Ascending aorta (tissue), 2 donors: ENCODE measurements at regions not wholly inside any gene's neighbourhood (a gene's known extent, or its start where the extent isn't known, plus 50 kb on each side); places are given as distances from the start of the nearest gene placed in this dataset.

Experiments used
- DNase-seq, 2 donors: peaks; one replicate each; pipeline ENCODE4 v3.0.0-alpha.2; 2019; ENCODE audit warnings: low spot score in 2 of 2
- H3K27ac ChIP-seq, 2 donors: fragments of 200-600 bp; sonication (generic); one replicate each; pipeline ENCODE4 v1.5.1; 2016 to 2017; ENCODE audit warnings: mild to moderate bottlenecking in 1 of 2
- H3K27me3 ChIP-seq: fragments of 200-600 bp; sonication (generic); one replicate; pipeline ENCODE4 v1.5.1; 2017
- H3K36me3 ChIP-seq, 2 donors: fragments of 200-600 bp; sonication (generic); one replicate each; pipeline ENCODE4 v1.5.1; 2016
- H3K4me1 ChIP-seq, 2 donors: fragments of 200-600 bp; sonication (generic); one replicate each; pipeline ENCODE4 v1.5.1; 2016 to 2017; ENCODE audit warnings: mild to moderate bottlenecking in 1 of 2
- H3K4me3 ChIP-seq, 2 donors: fragments of 200-600 bp; sonication (generic); one replicate each; pipeline ENCODE4 v1.5.1; 2016 to 2017; ENCODE audit warnings: mild to moderate bottlenecking in 1 of 2
- H3K9me3 ChIP-seq, 2 donors: fragments of 200-600 bp; sonication (generic); one replicate each; pipeline ENCODE4 v1.5.1; 2016
- intact Hi-C: fragments of 100-400 bp; cut with DNase I; formaldehyde crosslinking; loops from one replicate; pipeline ENCODE4 v1.15.1; 2023
- TF ChIP-seq, protein P1 (sequence below), 3 experiments: fragments of 200-600 bp in 2 of 3; fragments of 450-650 bp in 1 of 3; sonication (generic) in 2 of 3; IDR thresholded peaks; one replicate each; pipeline ENCODE4 v1.5.1; 2016 to 2019; ENCODE audit warnings: antibody characterized with exemption in 3 of 3, mild to moderate bottlenecking in 1 of 3, moderate library complexity in 1 of 3

- no peaks in the 10 kb centered on the region for H3K36me3 ChIP-seq
- TF ChIP-seq, protein P1, sequence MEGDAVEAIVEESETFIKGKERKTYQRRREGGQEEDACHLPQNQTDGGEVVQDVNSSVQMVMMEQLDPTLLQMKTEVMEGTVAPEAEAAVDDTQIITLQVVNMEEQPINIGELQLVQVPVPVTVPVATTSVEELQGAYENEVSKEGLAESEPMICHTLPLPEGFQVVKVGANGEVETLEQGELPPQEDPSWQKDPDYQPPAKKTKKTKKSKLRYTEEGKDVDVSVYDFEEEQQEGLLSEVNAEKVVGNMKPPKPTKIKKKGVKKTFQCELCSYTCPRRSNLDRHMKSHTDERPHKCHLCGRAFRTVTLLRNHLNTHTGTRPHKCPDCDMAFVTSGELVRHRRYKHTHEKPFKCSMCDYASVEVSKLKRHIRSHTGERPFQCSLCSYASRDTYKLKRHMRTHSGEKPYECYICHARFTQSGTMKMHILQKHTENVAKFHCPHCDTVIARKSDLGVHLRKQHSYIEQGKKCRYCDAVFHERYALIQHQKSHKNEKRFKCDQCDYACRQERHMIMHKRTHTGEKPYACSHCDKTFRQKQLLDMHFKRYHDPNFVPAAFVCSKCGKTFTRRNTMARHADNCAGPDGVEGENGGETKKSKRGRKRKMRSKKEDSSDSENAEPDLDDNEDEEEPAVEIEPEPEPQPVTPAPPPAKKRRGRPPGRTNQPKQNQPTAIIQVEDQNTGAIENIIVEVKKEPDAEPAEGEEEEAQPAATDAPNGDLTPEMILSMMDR (IDR thresholded peaks at IDR 0.05), result no peak
- no peaks in the 10 kb centered on the region for H3K27me3 ChIP-seq
- H3K27ac ChIP-seq, result no peak overlapping the region
- no peak overlapping the region for H3K4me3 ChIP-seq
- no peaks in the 10 kb centered on the region for H3K9me3 ChIP-seq
- H3K4me1 ChIP-seq, result no peaks in the 10 kb centered on the region
- DNase-seq, result no peak
- intact Hi-C loops, result no loop called here
These were observed 269.4 kb downstream of the TDRD15 start for GRCh38 chr2:21393173-21393572.

- intact Hi-C loops, result no loop called here
- TF ChIP-seq, protein P1 (IDR thresholded peaks at IDR 0.05), result no peak
- Histone ChIP-seq H3K27me3 (no peaks in the 10 kb centered on the region), H3K9me3 (no peaks in the 10 kb centered on the region), H3K27ac (no peak overlapping the region), H3K4me1 (no peaks in the 10 kb centered on the region), H3K4me3 (no peak overlapping the region), H3K36me3 (no peaks in the 10 kb centered on the region)
- DNase-seq, result no peak
These were observed 271.6 kb downstream of the TDRD15 start for GRCh38 chr2:21395366-21395765.

- Histone ChIP-seq H3K4me1 (no peaks in the 10 kb centered on the region), H3K27ac (no peak overlapping the region), H3K36me3 (no peaks in the 10 kb centered on the region), H3K4me3 (no peak overlapping the region), H3K27me3 (no peaks in the 10 kb centered on the region), H3K9me3 (no peaks in the 10 kb centered on the region)
- TF ChIP-seq, protein P1 (IDR thresholded peaks at IDR 0.05), result no peak
- DNase-seq, result no peak
- intact Hi-C loops, result no loop called here
These were observed 272.5 kb downstream of the TDRD15 start for GRCh38 chr2:21396252-21396651.

DNA sequence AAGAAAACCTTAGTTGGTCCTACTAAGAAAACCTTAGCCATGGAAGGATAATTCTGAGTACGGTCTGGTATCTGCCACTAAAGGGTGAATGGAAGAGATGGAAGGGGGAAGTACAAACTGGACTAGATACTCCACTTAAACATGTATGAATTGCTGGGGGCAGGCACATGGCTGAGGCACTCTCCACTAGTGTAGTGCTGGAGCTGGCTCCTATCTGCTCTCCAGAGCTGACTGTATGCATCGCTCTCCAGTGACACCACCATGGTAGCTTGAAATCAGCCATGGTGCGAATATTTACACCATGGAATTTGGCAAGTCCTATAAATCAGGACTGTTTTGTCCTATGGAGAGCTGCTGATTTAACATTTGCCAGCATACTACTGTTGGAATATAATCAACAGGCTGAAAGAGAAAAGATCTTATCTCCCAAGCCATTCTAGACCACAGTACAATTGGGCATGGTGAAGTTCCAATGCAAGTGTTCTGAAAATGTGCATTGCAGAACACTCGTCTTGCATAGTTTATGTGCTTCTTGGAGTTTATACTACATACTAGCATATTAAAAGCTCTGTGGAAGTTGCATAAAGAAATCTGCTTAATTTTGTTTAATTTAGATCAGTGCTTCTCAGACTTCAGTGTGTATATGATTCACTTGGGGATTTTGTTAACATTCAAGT is 277.4 kb downstream of the TDRD15 start:
- TF ChIP-seq, protein P1 (IDR thresholded peaks at IDR 0.05), result no peak
- H3K9me3 ChIP-seq, result no peaks in the 10 kb centered on the region
- H3K27ac ChIP-seq, result no peak overlapping the region
- no peaks in the 10 kb centered on the region for H3K27me3 ChIP-seq
- H3K36me3 ChIP-seq, result no peaks in the 10 kb centered on the region
- DNase-seq, result no peak
- intact Hi-C loops, result no loop called here
- no peak overlapping the region for H3K4me3 ChIP-seq
- H3K4me1 ChIP-seq, result no peaks in the 10 kb centered on the region

GRCh38 chr2:21404137-21404536 is 280.4 kb downstream of the TDRD15 start:
- intact Hi-C loops, result no loop called here
- no peaks in the 10 kb centered on the region for H3K27me3 ChIP-seq
- H3K27ac ChIP-seq, result no peak overlapping the region
- H3K4me1 ChIP-seq, result no peaks in the 10 kb centered on the region
- DNase-seq, result no peak
- H3K4me3 ChIP-seq, result no peak overlapping the region
- TF ChIP-seq, protein P1 (IDR thresholded peaks at IDR 0.05), result no peak
- H3K36me3 ChIP-seq, result no peaks in the 10 kb centered on the region
- H3K9me3 ChIP-seq, result no peaks in the 10 kb centered on the region
